GM12878 (cell line): ENCODE measurements at regions not wholly inside any gene's neighbourhood (a gene's known extent, or its start where the extent isn't known, plus 50 kb on each side); places are given as distances from the start of the nearest gene placed in this dataset.

Source experiments
- ATAC-seq: fragments of 200-7000 bp; cut with Tn5 transposase; 3 replicates; pipeline ENCODE4 v1.9.1; 2020; ENCODE audit warnings: mild to moderate bottlenecking, moderate library complexity
- BruUV-seq: library from RNA; stranded (reverse); fragments of 400-500 nt; replicated peaks from 2 replicates; lab custom pipeline; 2021; lab: Mats Ljungman, UMichigan
- CTCF ChIA-PET: fragments of 300-600 bp; sonication (Branson Sonifier 250); formaldehyde crosslinking; extraction: SDS; loops from one replicate; lab custom pipeline; 2021; ENCODE audit warnings: inconsistent platforms; lab: Yijun Ruan, JAX
- POLR2A ChIA-PET: fragments of 350-600 bp; formaldehyde crosslinking; extraction: SDS; loops from one replicate; lab custom pipeline; 2021; ENCODE audit warnings: inconsistent platforms; lab: Charles Lee
- RAD21 ChIA-PET: fragments of 300-600 bp; sonication (Branson Sonifier 250); formaldehyde crosslinking; loops from one replicate; lab custom pipeline; 2023; ENCODE audit warnings: antibody characterized with exemption; ENCODE audit not compliant: unreplicated experiment; lab: Charles Lee
- SMC1A ChIA-PET: fragments of 300-600 bp; sonication (Branson Sonifier 250); formaldehyde crosslinking; loops from one replicate; lab custom pipeline; 2023; ENCODE audit not compliant: unreplicated experiment, uncharacterized antibody; lab: Charles Lee
- DNase-seq: peaks from one replicate; pipeline ENCODE4 v3.0.0-alpha.2; 2011; ENCODE audit warnings: low read depth, low spot score
- FAIRE-seq: peaks from 3 replicates; lab custom pipeline; 2011; peaks lifted over from hg19 to GRCh38; lab: Jason Lieb, UNC
- H2AFZ ChIP-seq: 2 replicates; pipeline ENCODE4 v1.6.0; 2011; ENCODE audit warnings: low read depth, low read length, control low read depth; ENCODE audit not compliant: control insufficient read depth
- H3K27ac ChIP-seq: 2 replicates; pipeline ENCODE4 v1.5.1; 2011; ENCODE audit warnings: control low read depth; ENCODE audit not compliant: control insufficient read depth, insufficient read depth
- H3K27me3 ChIP-seq, 2 experiments: replicated peaks in 1 of 2; 2 replicates each; pipeline versions ENCODE4 v1.6.0 to v1.6.1; 2011; ENCODE audit warnings: low read length in 1 of 2; ENCODE audit not compliant: control insufficient read depth in 2 of 2, insufficient read depth in 2 of 2
- H3K36me3 ChIP-seq, 2 experiments: 2 replicates each; pipeline ENCODE4 v1.5.1; 2011; ENCODE audit warnings: low read length in 1 of 2; ENCODE audit not compliant: control insufficient read depth in 2 of 2, insufficient read depth in 2 of 2
- H3K4me1 ChIP-seq: 2 replicates; pipeline ENCODE4 v1.6.1; 2011; ENCODE audit warnings: mild to moderate bottlenecking, low read length, moderate library complexity, mixed read lengths; ENCODE audit not compliant: control insufficient read depth, insufficient read depth
- H3K4me2 ChIP-seq: 2 replicates; pipeline ENCODE4 v1.6.0; 2011; ENCODE audit warnings: control low read depth; ENCODE audit not compliant: control insufficient read depth, insufficient read depth
- H3K4me3 ChIP-seq: fragments of 200-600 bp; sonication (generic); 2 replicates; pipeline ENCODE4 v1.5.1; 2016
- H3K79me2 ChIP-seq: 2 replicates; pipeline ENCODE4 v1.6.0; 2011; ENCODE audit warnings: low read length; ENCODE audit not compliant: control insufficient read depth, insufficient read depth
- H3K9ac ChIP-seq: 2 replicates; pipeline ENCODE4 v1.8.0; 2011; ENCODE audit warnings: low read length, control low read depth, mixed read lengths; ENCODE audit not compliant: control insufficient read depth, insufficient read depth
- H3K9me3 ChIP-seq: replicated peaks from 3 replicates; pipeline ENCODE4 v1.5.1; 2011; ENCODE audit warnings: mild to moderate bottlenecking, low read length; ENCODE audit not compliant: control insufficient read depth, insufficient read depth
- H4K20me1 ChIP-seq: 2 replicates; pipeline ENCODE4 v1.6.0; 2011; ENCODE audit not compliant: control insufficient read depth, insufficient read depth
- BRCA1 ChIP-seq: IDR thresholded peaks from 2 replicates; pipeline ENCODE4 v1.6.1; 2011; ENCODE audit warnings: low read depth, low read length, improper control_type of control experiment
- CBX3 ChIP-seq: fragments of 200-600 bp; sonication (generic); IDR thresholded peaks from 2 replicates; pipeline ENCODE4 v1.6.1; 2016; ENCODE audit warnings: low read depth, borderline replicate concordance
- GABPA ChIP-seq: IDR thresholded peaks from 2 replicates; pipeline ENCODE4 v1.6.1; 2014; ENCODE audit warnings: antibody characterized with exemption, low read depth, mild to moderate bottlenecking, inconsistent platforms
- IKZF2 ChIP-seq, 2 experiments: fragments of 450-650 bp; IDR thresholded peaks; 2 replicates each; pipeline ENCODE4 v1.6.1; 2017; ENCODE audit warnings: mild to moderate bottlenecking in 2 of 2, moderate library complexity in 2 of 2
- IRF5 ChIP-seq: fragments of 450-650 bp; IDR thresholded peaks from 2 replicates; pipeline ENCODE4 v1.6.1; 2017; ENCODE audit warnings: borderline replicate concordance
- JUNB ChIP-seq: IDR thresholded peaks from 2 replicates; pipeline ENCODE4 v1.6.1; 2016; ENCODE audit warnings: antibody characterized with exemption, mild to moderate bottlenecking
- LARP7 ChIP-seq: fragments of 450-650 bp; IDR thresholded peaks from 2 replicates; pipeline ENCODE4 v1.6.1; 2017; ENCODE audit warnings: mild to moderate bottlenecking
- MEF2B ChIP-seq: fragments of 450-650 bp; IDR thresholded peaks from 2 replicates; pipeline ENCODE4 v1.6.1; 2018; ENCODE audit warnings: mild to moderate bottlenecking, moderate library complexity; ENCODE audit not compliant: partially characterized antibody, poor library complexity, severe bottlenecking
- PAX8 ChIP-seq: fragments of 450-650 bp; IDR thresholded peaks from 2 replicates; pipeline ENCODE4 v1.6.1; 2017; ENCODE audit warnings: mild to moderate bottlenecking, moderate library complexity
- POLR2A ChIP-seq: IDR thresholded peaks from 2 replicates; pipeline ENCODE4 v1.6.1; 2011; ENCODE audit warnings: low read depth, mild to moderate bottlenecking, low read length
- POLR2AphosphoS5 ChIP-seq: IDR thresholded peaks from 2 replicates; pipeline ENCODE4 v1.6.1; 2011; ENCODE audit warnings: mild to moderate bottlenecking, low read length, inconsistent platforms
- PRDM15 ChIP-seq: fragments of 450-650 bp; formaldehyde crosslinking; IDR thresholded peaks from 2 replicates; pipeline ENCODE4 v1.4.0; 2020; ENCODE audit warnings: mild to moderate bottlenecking, moderate library complexity
- RAD51 ChIP-seq: fragments of 450-650 bp; IDR thresholded peaks from 2 replicates; pipeline ENCODE4 v1.6.1; 2016; ENCODE audit warnings: moderate library complexity, mild to moderate bottlenecking, inconsistent platforms
- SP1 ChIP-seq: IDR thresholded peaks from one replicate; pipeline ENCODE4 v1.6.1; 2011; ENCODE audit warnings: low read depth, low read length
- WGBS: methylation state at CpG from one replicate; pipeline ENCODE4 v1.1.6; 2016; ENCODE audit warnings: low lambda C conversion rate; ENCODE audit not compliant: insufficient replicate concordance, insufficient coverage; ENCODE audit errors: missing lambda C conversion rate; 5-methylcytosine and 5-hydroxymethylcytosine counted together
- in situ Hi-C: fragments of 300-500 bp; cut with MboI; formaldehyde crosslinking; loops from 9 replicates; pipeline ENCODE4 v1.14.3; 2018; ENCODE audit warnings: mixed read lengths
- intact Hi-C: fragments of 100-400 bp; cut with micrococcal nuclease; formaldehyde crosslinking; loops from one replicate; pipeline ENCODE4 v1.14.2; 2022; ENCODE audit not compliant: unreplicated experiment
- TF ChIP-seq, protein P1 (sequence below): fragments of 450-650 bp; IDR thresholded peaks from 2 replicates; pipeline ENCODE4 v1.6.1; 2016; ENCODE audit warnings: mild to moderate bottlenecking
- TF ChIP-seq, protein P2 (sequence below): fragments of 450-650 bp; IDR thresholded peaks from 2 replicates; pipeline ENCODE4 v1.6.1; 2017; ENCODE audit warnings: mild to moderate bottlenecking, moderate library complexity

DNA sequence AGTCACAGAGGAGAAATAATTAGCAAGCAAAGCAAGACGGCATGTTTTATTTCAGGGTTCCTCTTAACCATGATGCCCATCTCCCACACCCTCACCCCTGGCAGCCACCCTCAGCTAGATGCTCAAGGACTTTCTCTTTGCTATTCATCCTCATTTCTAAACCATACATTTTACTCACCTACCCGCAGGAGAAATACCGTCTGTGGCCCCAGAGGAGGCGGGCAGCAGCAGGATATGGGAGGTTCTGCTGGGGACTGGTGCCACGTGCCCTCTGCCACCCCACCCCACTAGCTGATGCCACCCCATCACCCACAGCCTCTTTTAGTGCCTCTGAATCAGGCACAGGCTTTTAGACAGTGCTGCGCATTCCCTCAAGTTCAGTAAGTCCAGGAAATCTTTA, 168.7 kb upstream of the ITGB1 start:
- ChIA-PET POLR2A (interaction anchor here (1.0 kb wide), 1 partner anchor 17 kb away, joined by 7 read pairs; no protein-coding TSS in a partner anchor), CTCF (no interaction called here), RAD21 (no interaction called here), SMC1A (no interaction called here)
- no peak overlapping the region for H2AFZ ChIP-seq
- no peak overlapping the region for H3K4me2 ChIP-seq
- H3K4me1 ChIP-seq = no peaks in the 10 kb centered on the region
- no peak overlapping the region for H3K4me3 ChIP-seq
- no peak for DNase-seq
- ATAC-seq = no peak
- H3K9ac ChIP-seq = no peak overlapping the region
- H3K27me3 ChIP-seq = no peaks in the 10 kb centered on the region
- no peak for FAIRE-seq
- H3K79me2 ChIP-seq = no peaks in the 10 kb centered on the region
- H4K20me1 ChIP-seq = no peaks in the 10 kb centered on the region
- BruUV-seq = no TSS peak
- 39% methylated on average over 6 of the region's 6 CpGs for WGBS
- intact Hi-C loops (no loop called here), in situ Hi-C loops (no loop called here)
- H3K27ac ChIP-seq = no peak overlapping the region
- no peaks in the 10 kb centered on the region for H3K36me3 ChIP-seq
- no peaks in the 10 kb centered on the region for H3K9me3 ChIP-seq
- TF ChIP-seq, protein P1, sequence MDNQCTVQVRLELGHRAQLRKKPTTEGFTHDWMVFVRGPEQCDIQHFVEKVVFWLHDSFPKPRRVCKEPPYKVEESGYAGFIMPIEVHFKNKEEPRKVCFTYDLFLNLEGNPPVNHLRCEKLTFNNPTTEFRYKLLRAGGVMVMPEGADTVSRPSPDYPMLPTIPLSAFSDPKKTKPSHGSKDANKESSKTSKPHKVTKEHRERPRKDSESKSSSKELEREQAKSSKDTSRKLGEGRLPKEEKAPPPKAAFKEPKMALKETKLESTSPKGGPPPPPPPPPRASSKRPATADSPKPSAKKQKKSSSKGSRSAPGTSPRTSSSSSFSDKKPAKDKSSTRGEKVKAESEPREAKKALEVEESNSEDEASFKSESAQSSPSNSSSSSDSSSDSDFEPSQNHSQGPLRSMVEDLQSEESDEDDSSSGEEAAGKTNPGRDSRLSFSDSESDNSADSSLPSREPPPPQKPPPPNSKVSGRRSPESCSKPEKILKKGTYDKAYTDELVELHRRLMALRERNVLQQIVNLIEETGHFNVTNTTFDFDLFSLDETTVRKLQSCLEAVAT = no peak
- TF ChIP-seq, protein P2, sequence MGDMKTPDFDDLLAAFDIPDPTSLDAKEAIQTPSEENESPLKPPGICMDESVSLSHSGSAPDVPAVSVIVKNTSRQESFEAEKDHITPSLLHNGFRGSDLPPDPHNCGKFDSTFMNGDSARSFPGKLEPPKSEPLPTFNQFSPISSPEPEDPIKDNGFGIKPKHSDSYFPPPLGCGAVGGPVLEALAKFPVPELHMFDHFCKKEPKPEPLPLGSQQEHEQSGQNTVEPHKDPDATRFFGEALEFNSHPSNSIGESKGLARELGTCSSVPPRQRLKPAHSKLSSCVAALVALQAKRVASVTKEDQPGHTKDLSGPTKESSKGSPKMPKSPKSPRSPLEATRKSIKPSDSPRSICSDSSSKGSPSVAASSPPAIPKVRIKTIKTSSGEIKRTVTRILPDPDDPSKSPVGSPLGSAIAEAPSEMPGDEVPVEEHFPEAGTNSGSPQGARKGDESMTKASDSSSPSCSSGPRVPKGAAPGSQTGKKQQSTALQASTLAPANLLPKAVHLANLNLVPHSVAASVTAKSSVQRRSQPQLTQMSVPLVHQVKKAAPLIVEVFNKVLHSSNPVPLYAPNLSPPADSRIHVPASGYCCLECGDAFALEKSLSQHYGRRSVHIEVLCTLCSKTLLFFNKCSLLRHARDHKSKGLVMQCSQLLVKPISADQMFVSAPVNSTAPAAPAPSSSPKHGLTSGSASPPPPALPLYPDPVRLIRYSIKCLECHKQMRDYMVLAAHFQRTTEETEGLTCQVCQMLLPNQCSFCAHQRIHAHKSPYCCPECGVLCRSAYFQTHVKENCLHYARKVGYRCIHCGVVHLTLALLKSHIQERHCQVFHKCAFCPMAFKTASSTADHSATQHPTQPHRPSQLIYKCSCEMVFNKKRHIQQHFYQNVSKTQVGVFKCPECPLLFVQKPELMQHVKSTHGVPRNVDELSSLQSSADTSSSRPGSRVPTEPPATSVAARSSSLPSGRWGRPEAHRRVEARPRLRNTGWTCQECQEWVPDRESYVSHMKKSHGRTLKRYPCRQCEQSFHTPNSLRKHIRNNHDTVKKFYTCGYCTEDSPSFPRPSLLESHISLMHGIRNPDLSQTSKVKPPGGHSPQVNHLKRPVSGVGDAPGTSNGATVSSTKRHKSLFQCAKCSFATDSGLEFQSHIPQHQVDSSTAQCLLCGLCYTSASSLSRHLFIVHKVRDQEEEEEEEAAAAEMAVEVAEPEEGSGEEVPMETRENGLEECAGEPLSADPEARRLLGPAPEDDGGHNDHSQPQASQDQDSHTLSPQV = no peak
- no peak for TF ChIP-seq LARP7
- no peak for TF ChIP-seq PRDM15 (CRISPR knock-in tag)
- TF ChIP-seq CBX3 = no peak
- no peak for TF ChIP-seq SP1
- TF ChIP-seq BRCA1 = no peak
- no peak for TF ChIP-seq IKZF2 (IDR thresholded peaks at IDR 0.05)
- no peak for TF ChIP-seq PAX8
- no peak for TF ChIP-seq MEF2B
- TF ChIP-seq POLR2A = no peak
- no peak for TF ChIP-seq JUNB
- TF ChIP-seq IRF5 = no peak
- no peak for TF ChIP-seq GABPA
- no peak for TF ChIP-seq RAD51
- TF ChIP-seq POLR2AphosphoS5 = no peak
